ENCODE measurements at regions not wholly inside any gene's neighbourhood (a gene's known extent, or its start where the extent isn't known, plus 50 kb on each side); places are given as distances from the start of the nearest gene placed in this dataset.

DNA sequence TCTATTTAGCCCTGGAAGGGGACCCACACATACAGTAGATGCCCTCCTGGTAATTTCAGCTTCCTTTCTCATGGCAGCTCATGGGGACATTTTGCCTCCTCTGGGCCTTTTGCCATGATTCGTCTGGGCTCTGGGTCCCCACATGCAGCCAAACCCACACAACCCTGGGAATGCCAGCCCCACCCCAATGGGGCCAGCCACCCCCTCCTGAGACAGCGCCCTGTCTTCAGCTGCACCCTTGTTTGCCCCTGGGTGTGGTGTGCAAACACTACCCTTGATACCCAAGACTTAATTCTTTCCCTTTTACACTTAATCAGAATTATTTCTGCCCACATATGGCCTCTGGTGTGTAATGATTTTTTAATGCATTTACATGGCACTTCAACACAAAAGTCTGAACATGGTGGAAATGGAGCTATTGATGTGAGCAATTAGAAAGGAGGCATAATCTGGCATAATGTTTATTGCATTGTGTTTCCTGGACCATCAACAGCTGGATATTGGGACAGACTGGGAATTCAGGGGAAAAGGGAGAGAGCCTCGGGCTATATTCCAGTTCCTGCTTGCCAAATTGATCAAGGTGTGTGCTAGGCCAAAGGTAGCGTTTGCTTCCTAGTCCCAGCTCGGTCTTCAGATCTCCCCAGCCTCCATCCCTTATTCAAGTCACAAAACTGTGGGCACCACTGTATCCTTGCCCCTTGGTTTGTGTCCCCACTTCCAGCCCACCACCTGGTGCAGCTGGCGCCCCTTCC is 85.0 kb upstream of the ANO1 start:
- TF ChIP-seq, protein P1, sequence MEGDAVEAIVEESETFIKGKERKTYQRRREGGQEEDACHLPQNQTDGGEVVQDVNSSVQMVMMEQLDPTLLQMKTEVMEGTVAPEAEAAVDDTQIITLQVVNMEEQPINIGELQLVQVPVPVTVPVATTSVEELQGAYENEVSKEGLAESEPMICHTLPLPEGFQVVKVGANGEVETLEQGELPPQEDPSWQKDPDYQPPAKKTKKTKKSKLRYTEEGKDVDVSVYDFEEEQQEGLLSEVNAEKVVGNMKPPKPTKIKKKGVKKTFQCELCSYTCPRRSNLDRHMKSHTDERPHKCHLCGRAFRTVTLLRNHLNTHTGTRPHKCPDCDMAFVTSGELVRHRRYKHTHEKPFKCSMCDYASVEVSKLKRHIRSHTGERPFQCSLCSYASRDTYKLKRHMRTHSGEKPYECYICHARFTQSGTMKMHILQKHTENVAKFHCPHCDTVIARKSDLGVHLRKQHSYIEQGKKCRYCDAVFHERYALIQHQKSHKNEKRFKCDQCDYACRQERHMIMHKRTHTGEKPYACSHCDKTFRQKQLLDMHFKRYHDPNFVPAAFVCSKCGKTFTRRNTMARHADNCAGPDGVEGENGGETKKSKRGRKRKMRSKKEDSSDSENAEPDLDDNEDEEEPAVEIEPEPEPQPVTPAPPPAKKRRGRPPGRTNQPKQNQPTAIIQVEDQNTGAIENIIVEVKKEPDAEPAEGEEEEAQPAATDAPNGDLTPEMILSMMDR (conservative IDR thresholded peaks at IDR 0.05; ENCODE audit: low read length) = no peak
- no peak for TF ChIP-seq EZH2phosphoT487 (IDR thresholded peaks at IDR 0.05; ENCODE audit: borderline replicate concordance)
